ENCODE measurements at regions not wholly inside any gene's neighbourhood (a gene's known extent, or its start where the extent isn't known, plus 50 kb on each side); places are given as distances from the start of the nearest gene placed in this dataset.

- intact Hi-C loops (cut with micrococcal nuclease; ENCODE audit: unreplicated experiment), result no loop called here
These were observed 1209.3 kb upstream of the C9orf72 start for GRCh38 chr9:28782630-28783029.

GRCh38 chr9:28792716-28793115 is 1219.4 kb upstream of the C9orf72 start:
- no peak overlapping the region for H2AFZ ChIP-seq
- H3K9me3 ChIP-seq (ENCODE audit: insufficient read depth, low read depth), result no peaks in the 10 kb centered on the region
- no peaks in the 10 kb centered on the region for H3K79me2 ChIP-seq (ENCODE audit: low read depth)
- H3K4me2 ChIP-seq, result no peak overlapping the region
- intact Hi-C loops (cut with micrococcal nuclease; ENCODE audit: unreplicated experiment), result no loop called here
- no peak overlapping the region for H3K27ac ChIP-seq
- TF ChIP-seq EZH2 (IDR thresholded peaks at IDR 0.05; ENCODE audit: low read depth) (no peak), CTCF (conservative IDR thresholded peaks at IDR 0.05) (no peak)
- ChIA-PET POLR2A (ENCODE audit: unreplicated experiment) (no interaction called here), CTCF (no interaction called here)
- H3K36me3 ChIP-seq (ENCODE audit: low read depth), result no peaks in the 10 kb centered on the region
- no peak overlapping the region for H3K4me3 ChIP-seq
- no peaks in the 10 kb centered on the region for H3K4me1 ChIP-seq (replicated peaks; ENCODE audit: insufficient read depth)
- no peak for DNase-seq
- no peaks in the 10 kb centered on the region for H3K27me3 ChIP-seq (ENCODE audit: insufficient read depth, low read depth)
- H4K20me1 ChIP-seq (ENCODE audit: insufficient read depth), result no peaks in the 10 kb centered on the region
- H3F3A ChIP-seq (ENCODE audit: insufficient read depth, low read depth), result no peaks in the 10 kb centered on the region
- BruUV-seq (replicated peaks), result no TSS peak
- H3K9me2 ChIP-seq (ENCODE audit: insufficient read depth), result no peaks in the 10 kb centered on the region

More at GRCh38 chr9:28782630-28783029, 1209.3 kb upstream of the C9orf72 start:
- no TSS peak for BruUV-seq (replicated peaks)
- no peaks in the 10 kb centered on the region for H3K36me3 ChIP-seq (ENCODE audit: low read depth)
- POLR2A ChIA-PET (ENCODE audit: unreplicated experiment), result no interaction called here
- no peak overlapping the region for H3K4me2 ChIP-seq
- H3K27ac ChIP-seq, result no peak overlapping the region
- no peaks in the 10 kb centered on the region for H3F3A ChIP-seq (ENCODE audit: insufficient read depth, low read depth)
- no peaks in the 10 kb centered on the region for H3K9me3 ChIP-seq (ENCODE audit: insufficient read depth, low read depth)
- CTCF ChIA-PET, result no interaction called here
- no peaks in the 10 kb centered on the region for H3K79me2 ChIP-seq (ENCODE audit: low read depth)
- no peaks in the 10 kb centered on the region for H3K27me3 ChIP-seq (ENCODE audit: insufficient read depth, low read depth)
- H4K20me1 ChIP-seq (ENCODE audit: insufficient read depth), result no peaks in the 10 kb centered on the region
- H3K9me2 ChIP-seq (ENCODE audit: insufficient read depth), result no peaks in the 10 kb centered on the region
- H3K4me1 ChIP-seq (replicated peaks; ENCODE audit: insufficient read depth), result no peaks in the 10 kb centered on the region
- DNase-seq, result no peak
- no peak overlapping the region for H2AFZ ChIP-seq
- no peak overlapping the region for H3K4me3 ChIP-seq
- no peak for TF ChIP-seq EZH2 (IDR thresholded peaks at IDR 0.05; ENCODE audit: low read depth)
- TF ChIP-seq CTCF (conservative IDR thresholded peaks at IDR 0.05), result no peak

DNA sequence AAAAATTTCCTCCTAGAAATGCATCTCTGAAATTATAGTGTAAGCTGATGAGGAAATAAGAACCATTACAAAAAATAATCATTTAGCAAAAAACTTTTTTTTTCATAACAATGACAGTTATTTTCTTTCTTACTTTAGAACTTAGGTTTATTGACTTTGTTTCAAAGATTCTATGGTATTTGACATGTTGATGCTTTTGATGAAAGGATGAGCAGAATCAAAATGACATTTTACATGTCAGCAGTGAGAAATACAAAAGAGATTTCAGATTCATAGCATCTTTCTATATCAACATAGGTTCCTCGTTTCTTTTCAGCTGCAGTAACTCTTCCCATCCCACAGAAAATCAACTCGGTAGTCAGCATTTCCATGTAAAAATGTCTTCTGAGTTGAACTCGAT is 1226.6 kb upstream of the C9orf72 start:
- Histone ChIP-seq H3K4me3 (no peak overlapping the region), H3K36me3 (ENCODE audit: low read depth) (no peaks in the 10 kb centered on the region), H3K9me2 (ENCODE audit: insufficient read depth) (no peaks in the 10 kb centered on the region), H3K27me3 (ENCODE audit: insufficient read depth, low read depth) (no peaks in the 10 kb centered on the region), H2AFZ (no peak overlapping the region), H4K20me1 (ENCODE audit: insufficient read depth) (no peaks in the 10 kb centered on the region), H3K4me2 (no peak overlapping the region), H3K4me1 (replicated peaks; ENCODE audit: insufficient read depth) (no peaks in the 10 kb centered on the region), H3K27ac (no peak overlapping the region), H3K9me3 (ENCODE audit: insufficient read depth, low read depth) (no peaks in the 10 kb centered on the region), H3F3A (ENCODE audit: insufficient read depth, low read depth) (no peaks in the 10 kb centered on the region), H3K79me2 (ENCODE audit: low read depth) (no peaks in the 10 kb centered on the region)
- intact Hi-C loops (cut with micrococcal nuclease; ENCODE audit: unreplicated experiment), result no loop called here
- POLR2A ChIA-PET (ENCODE audit: unreplicated experiment), result no interaction called here
- BruUV-seq (replicated peaks), result no TSS peak
- DNase-seq, result no peak
- CTCF ChIA-PET, result no interaction called here
- TF ChIP-seq EZH2 (IDR thresholded peaks at IDR 0.05; ENCODE audit: low read depth) (no peak), CTCF (conservative IDR thresholded peaks at IDR 0.05) (no peak)

Data from PC-9 (cell line).